ENCODE measurements at regions not wholly inside any gene's neighbourhood (a gene's known extent, or its start where the extent isn't known, plus 50 kb on each side); places are given as distances from the start of the nearest gene placed in this dataset.

GRCh38 chr7:33712020-33712414, 193.3 kb upstream of the BMPER start:
- WGBS, 2 experiments, result 96% methylated on average over 3 to 4 of the region's 4 CpGs
- Histone ChIP-seq H3K4me1 (ENCODE audit: control insufficient read depth, insufficient read depth, low read length) (peaks cover 16% of the 10 kb centered on the region), H3K27ac (ENCODE audit: insufficient read depth, low read depth, low read length, poor library complexity, severe bottlenecking) (no peak overlapping the region), H3K27me3 (ENCODE audit: control insufficient read depth, insufficient read depth, low read length, poor library complexity, severe bottlenecking) (no peaks in the 10 kb centered on the region), H3K36me3 (ENCODE audit: control insufficient read depth, insufficient read depth, low read length) (no peaks in the 10 kb centered on the region), H3K9me3 (ENCODE audit: control insufficient read depth, low read length) (no peaks in the 10 kb centered on the region), H3K4me3 (ENCODE audit: insufficient read depth, low read depth, low read length) (no peak overlapping the region)

GRCh38 chr7:33714208-33714607, 191.1 kb upstream of the BMPER start:
- Histone ChIP-seq H3K36me3 (ENCODE audit: control insufficient read depth, insufficient read depth, low read length) (no peaks in the 10 kb centered on the region), H3K4me3 (ENCODE audit: insufficient read depth, low read depth, low read length) (no peak overlapping the region), H3K27me3 (ENCODE audit: control insufficient read depth, insufficient read depth, low read length, poor library complexity, severe bottlenecking) (no peaks in the 10 kb centered on the region), H3K9me3 (ENCODE audit: control insufficient read depth, low read length) (no peaks in the 10 kb centered on the region), H3K27ac (ENCODE audit: insufficient read depth, low read depth, low read length, poor library complexity, severe bottlenecking) (no peak overlapping the region), H3K4me1 (ENCODE audit: control insufficient read depth, insufficient read depth, low read length) (peaks cover 13% of the 10 kb centered on the region)
- 94 to 96% methylated on average over 5 of the region's 5 CpGs for WGBS, 2 experiments

DNA sequence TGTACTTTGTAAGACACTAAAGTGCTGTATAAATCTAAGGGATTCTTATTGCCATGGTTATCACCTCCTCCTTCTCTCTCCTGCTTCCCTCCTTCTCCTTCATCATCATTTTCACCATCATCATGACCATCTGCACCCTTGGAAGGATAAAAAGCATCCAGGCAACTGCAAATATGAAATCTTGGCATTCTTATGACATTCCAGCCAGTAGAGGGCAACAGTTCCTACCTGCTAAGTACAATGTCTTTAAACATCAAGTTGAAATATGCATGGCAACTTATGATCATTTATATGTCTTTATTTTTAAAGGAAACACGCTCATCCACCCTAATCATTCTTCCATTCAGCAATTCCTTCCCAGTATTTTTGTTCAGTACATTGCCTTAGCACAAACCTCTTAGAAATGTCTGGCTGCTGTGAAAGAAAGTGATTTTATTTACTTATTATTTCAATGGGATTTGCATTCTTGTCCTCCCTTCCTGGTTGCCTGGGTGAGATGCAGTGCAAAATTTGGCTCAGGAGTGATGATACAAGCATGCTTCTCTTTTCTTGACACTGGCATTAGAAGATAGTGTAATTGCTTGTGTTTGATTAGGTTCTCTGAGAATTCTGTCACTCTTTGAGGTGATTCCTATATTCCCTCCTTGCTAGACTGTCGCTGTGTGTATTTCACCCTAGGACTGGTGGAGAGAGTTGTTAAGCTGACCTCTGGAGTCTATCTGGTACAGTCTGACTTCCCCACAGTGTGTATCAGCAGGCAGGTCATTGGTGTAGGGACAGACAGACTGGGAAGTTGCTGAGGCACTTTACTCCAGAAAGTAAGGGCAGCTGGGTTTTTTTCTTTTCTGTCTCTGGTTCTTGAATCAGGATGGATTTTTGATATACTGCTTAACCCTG, 188.5 kb upstream of the BMPER start:
- Histone ChIP-seq H3K4me1 (ENCODE audit: control insufficient read depth, insufficient read depth, low read length) (peaks cover 6% of the 10 kb centered on the region), H3K27ac (ENCODE audit: insufficient read depth, low read depth, low read length, poor library complexity, severe bottlenecking) (peak overlapping the region; percentile 3), H3K36me3 (ENCODE audit: control insufficient read depth, insufficient read depth, low read length) (no peaks in the 10 kb centered on the region), H3K27me3 (ENCODE audit: control insufficient read depth, insufficient read depth, low read length, poor library complexity, severe bottlenecking) (no peaks in the 10 kb centered on the region), H3K9me3 (ENCODE audit: control insufficient read depth, low read length) (no peaks in the 10 kb centered on the region), H3K4me3 (ENCODE audit: insufficient read depth, low read depth, low read length) (no peak overlapping the region)
- WGBS, 2 experiments, result 79 to 100% methylated on average over 1 to 2 of the region's 2 CpGs

DNA sequence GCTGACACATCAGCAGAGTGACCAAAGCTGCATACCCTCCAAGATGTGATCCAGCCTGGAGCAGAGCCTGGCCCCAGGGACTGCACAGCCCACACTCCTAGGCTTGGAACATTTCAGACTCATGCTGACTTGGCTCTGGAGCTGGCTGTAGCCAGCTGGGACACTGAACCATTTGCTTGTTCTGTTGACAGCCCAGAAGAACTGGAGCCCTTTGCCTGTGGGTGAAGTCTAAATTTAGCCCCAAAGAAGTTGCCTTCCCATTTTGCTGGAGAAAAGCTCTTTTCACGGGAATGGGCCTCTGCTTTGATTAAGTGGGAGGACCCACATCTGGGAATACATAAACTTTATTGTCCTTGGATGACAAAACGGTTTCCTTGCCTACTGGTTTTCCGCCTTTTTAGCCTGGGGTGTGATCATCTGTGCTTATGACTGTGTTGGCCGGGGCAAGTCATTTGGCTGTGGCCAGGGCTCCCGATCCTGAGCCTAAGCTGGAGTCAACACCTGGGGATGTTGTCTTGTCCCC, 186.2 kb upstream of the BMPER start:
- WGBS, 2 experiments, result 94 to 95% methylated on average over 5 of the region's 5 CpGs
- no peaks in the 10 kb centered on the region for H3K27me3 ChIP-seq (ENCODE audit: control insufficient read depth, insufficient read depth, low read length, poor library complexity, severe bottlenecking)

GRCh38 chr7:33720139-33720538, 185.2 kb upstream of the BMPER start:
- WGBS, 2 experiments, result 94 to 98% methylated on average over 4 of the region's 4 CpGs
- Histone ChIP-seq H3K4me3 (ENCODE audit: insufficient read depth, low read depth, low read length) (no peak overlapping the region), H3K4me1 (ENCODE audit: control insufficient read depth, insufficient read depth, low read length) (peaks cover 5% of the 10 kb centered on the region), H3K27ac (ENCODE audit: insufficient read depth, low read depth, low read length, poor library complexity, severe bottlenecking) (no peak overlapping the region), H3K9me3 (ENCODE audit: control insufficient read depth, low read length) (no peaks in the 10 kb centered on the region), H3K36me3 (ENCODE audit: control insufficient read depth, insufficient read depth, low read length) (no peaks in the 10 kb centered on the region), H3K27me3 (ENCODE audit: control insufficient read depth, insufficient read depth, low read length, poor library complexity, severe bottlenecking) (no peaks in the 10 kb centered on the region)

More for the DNA sequence above, 186.2 kb upstream of the BMPER start:
- Histone ChIP-seq H3K9me3 (ENCODE audit: control insufficient read depth, low read length) (no peaks in the 10 kb centered on the region), H3K4me1 (ENCODE audit: control insufficient read depth, insufficient read depth, low read length) (peaks cover 5% of the 10 kb centered on the region), H3K4me3 (ENCODE audit: insufficient read depth, low read depth, low read length) (no peak overlapping the region), H3K27ac (ENCODE audit: insufficient read depth, low read depth, low read length, poor library complexity, severe bottlenecking) (no peak overlapping the region), H3K36me3 (ENCODE audit: control insufficient read depth, insufficient read depth, low read length) (no peaks in the 10 kb centered on the region)

GRCh38 chr7:33720870-33721269, 184.5 kb upstream of the BMPER start:
- Histone ChIP-seq H3K4me1 (ENCODE audit: control insufficient read depth, insufficient read depth, low read length) (peaks cover 5% of the 10 kb centered on the region), H3K27me3 (ENCODE audit: control insufficient read depth, insufficient read depth, low read length, poor library complexity, severe bottlenecking) (no peaks in the 10 kb centered on the region), H3K4me3 (ENCODE audit: insufficient read depth, low read depth, low read length) (no peak overlapping the region), H3K9me3 (ENCODE audit: control insufficient read depth, low read length) (no peaks in the 10 kb centered on the region), H3K36me3 (ENCODE audit: control insufficient read depth, insufficient read depth, low read length) (no peaks in the 10 kb centered on the region), H3K27ac (ENCODE audit: insufficient read depth, low read depth, low read length, poor library complexity, severe bottlenecking) (no peak overlapping the region)
- WGBS, 2 experiments, result 87 to 100% methylated on average over 3 of the region's 3 CpGs

DNA sequence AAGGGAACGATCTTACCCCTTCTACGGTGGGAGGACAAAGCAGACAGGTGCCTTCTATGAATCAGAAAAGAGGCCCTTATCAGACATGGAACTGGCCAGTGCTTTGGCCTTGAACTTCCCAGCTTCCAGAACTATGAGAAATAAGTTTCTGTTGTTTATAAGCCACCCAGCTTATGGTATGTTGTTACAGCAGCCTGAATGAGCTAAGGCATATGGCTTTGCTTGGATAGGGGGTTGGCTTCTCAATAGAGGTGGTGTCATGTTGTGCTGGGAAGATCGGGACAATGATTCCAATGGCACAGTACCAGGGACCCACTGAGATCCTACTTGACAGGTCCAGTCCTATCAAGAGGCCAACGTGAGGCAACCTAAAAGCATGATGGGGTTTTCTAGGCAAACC, 183.4 kb upstream of the BMPER start:
- peaks cover 10% of the 10 kb centered on the region for H3K4me1 ChIP-seq (ENCODE audit: control insufficient read depth, insufficient read depth, low read length)
- H3K9me3 ChIP-seq (ENCODE audit: control insufficient read depth, low read length), result no peaks in the 10 kb centered on the region
- H3K27me3 ChIP-seq (ENCODE audit: control insufficient read depth, insufficient read depth, low read length, poor library complexity, severe bottlenecking), result no peaks in the 10 kb centered on the region
- H3K4me3 ChIP-seq (ENCODE audit: insufficient read depth, low read depth, low read length), result no peak overlapping the region
- no peak overlapping the region for H3K27ac ChIP-seq (ENCODE audit: insufficient read depth, low read depth, low read length, poor library complexity, severe bottlenecking)
- no peaks in the 10 kb centered on the region for H3K36me3 ChIP-seq (ENCODE audit: control insufficient read depth, insufficient read depth, low read length)
- WGBS, 2 experiments, result 91 to 92% methylated on average over 4 of the region's 4 CpGs

- Histone ChIP-seq H3K4me1 (ENCODE audit: control insufficient read depth, insufficient read depth, low read length) (peaks cover 14% of the 10 kb centered on the region), H3K9me3 (ENCODE audit: control insufficient read depth, low read length) (no peaks in the 10 kb centered on the region), H3K4me3 (ENCODE audit: insufficient read depth, low read depth, low read length) (no peak overlapping the region), H3K27ac (ENCODE audit: insufficient read depth, low read depth, low read length, poor library complexity, severe bottlenecking) (no peak overlapping the region), H3K27me3 (ENCODE audit: control insufficient read depth, insufficient read depth, low read length, poor library complexity, severe bottlenecking) (no peaks in the 10 kb centered on the region), H3K36me3 (ENCODE audit: control insufficient read depth, insufficient read depth, low read length) (no peaks in the 10 kb centered on the region)
- 60 to 66% methylated on average over 15 of the region's 15 CpGs for WGBS, 2 experiments
Measured at GRCh38 chr7:33722383-33723101, 182.8 kb upstream of the BMPER start.

GRCh38 chr7:33724201-33724600, 181.1 kb upstream of the BMPER start:
- Histone ChIP-seq H3K27ac (ENCODE audit: insufficient read depth, low read depth, low read length, poor library complexity, severe bottlenecking) (no peak overlapping the region), H3K9me3 (ENCODE audit: control insufficient read depth, low read length) (no peaks in the 10 kb centered on the region)
- 88 to 98% methylated on average over 3 of the region's 3 CpGs for WGBS, 2 experiments

More at GRCh38 chr7:33724201-33724600, 181.1 kb upstream of the BMPER start:
- H3K4me1 ChIP-seq (ENCODE audit: control insufficient read depth, insufficient read depth, low read length), result peaks cover 17% of the 10 kb centered on the region
- no peak overlapping the region for H3K4me3 ChIP-seq (ENCODE audit: insufficient read depth, low read depth, low read length)
- H3K36me3 ChIP-seq (ENCODE audit: control insufficient read depth, insufficient read depth, low read length), result no peaks in the 10 kb centered on the region
- H3K27me3 ChIP-seq (ENCODE audit: control insufficient read depth, insufficient read depth, low read length, poor library complexity, severe bottlenecking), result no peaks in the 10 kb centered on the region

All from ectodermal cell (in vitro differentiated cells).